ENCODE measurements at regions not wholly inside any gene's neighbourhood (a gene's known extent, or its start where the extent isn't known, plus 50 kb on each side); places are given as distances from the start of the nearest gene placed in this dataset.

DNA sequence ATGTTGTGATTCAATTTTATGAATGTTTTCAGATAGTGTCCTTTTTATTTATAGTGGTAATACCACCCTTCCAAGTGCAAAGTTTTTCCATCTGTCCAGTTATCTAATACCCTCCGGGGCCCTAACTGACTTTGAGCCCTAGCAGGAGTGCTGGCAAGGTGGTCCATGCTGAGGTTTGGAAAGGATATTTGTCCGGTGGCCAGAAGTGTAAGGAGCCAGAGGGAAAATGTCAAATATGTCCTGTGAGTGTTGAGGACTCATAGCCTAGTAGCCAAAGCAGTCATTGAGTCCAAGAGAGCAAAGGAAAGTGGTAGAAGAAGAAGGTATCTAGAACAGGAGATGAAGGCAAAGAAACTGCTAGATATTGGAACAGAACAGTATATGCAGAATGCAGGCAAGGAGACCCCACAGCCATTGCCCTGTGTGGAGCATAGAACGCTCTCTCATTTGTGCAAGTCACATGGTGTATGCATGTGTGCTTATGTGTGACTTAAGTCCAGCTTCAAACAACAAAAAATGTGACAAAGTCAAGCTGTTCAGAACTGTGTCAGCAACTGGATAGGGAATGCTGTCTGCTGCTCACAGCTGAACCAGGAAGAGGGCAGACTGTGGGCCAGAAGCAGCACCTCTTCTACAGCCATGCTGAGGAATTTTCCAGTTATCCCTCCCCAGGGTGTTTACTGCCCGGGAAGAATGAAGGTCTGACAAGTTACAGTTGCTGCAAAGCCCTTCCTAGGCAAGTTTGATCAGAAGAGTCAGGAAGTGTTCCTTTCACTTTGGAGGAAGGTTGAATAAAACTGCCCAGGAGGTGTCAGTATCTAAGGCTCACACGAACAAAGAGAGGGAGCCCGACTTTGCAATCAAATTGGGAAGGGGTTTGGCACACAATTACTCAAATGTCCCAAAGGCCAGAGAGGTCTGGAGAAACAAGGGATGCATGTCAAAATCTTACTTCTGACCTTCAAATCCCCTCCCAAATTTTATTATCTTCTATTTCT lies 463.3 kb upstream of the DMAC1 start:
- Histone ChIP-seq H3K79me2 (replicated peaks; ENCODE audit: insufficient read depth, low read length) (no peaks in the 10 kb centered on the region), H3K9ac (ENCODE audit: low read length) (no peak overlapping the region), H3K27ac (ENCODE audit: low read length) (no peak overlapping the region), H3K36me3 (ENCODE audit: insufficient read depth, low read length) (no peaks in the 10 kb centered on the region), H3K27me3 (ENCODE audit: insufficient read depth, low read depth, low read length) (no peaks in the 10 kb centered on the region), H3K9me3 (ENCODE audit: low read length) (no peaks in the 10 kb centered on the region), H3F3A (ENCODE audit: insufficient read depth, low read length, poor library complexity, severe bottlenecking) (no peaks in the 10 kb centered on the region), H2AFZ (ENCODE audit: low read depth, low read length) (no peak overlapping the region), H3K4me2 (ENCODE audit: low read length) (no peak overlapping the region), H3K9me2 (ENCODE audit: insufficient read depth, low read length) (no peaks in the 10 kb centered on the region), H4K20me1 (ENCODE audit: insufficient read depth) (no peaks in the 10 kb centered on the region), H3K4me3 (ENCODE audit: low read length) (no peak overlapping the region)
- TF ChIP-seq POLR2AphosphoS5 (IDR thresholded peaks at IDR 0.05) (no peak), MXI1 (conservative IDR thresholded peaks at IDR 0.05; ENCODE audit: poor library complexity, severe bottlenecking) (no peak), SMC3 (conservative IDR thresholded peaks at IDR 0.05; ENCODE audit: poor library complexity) (no peak), EP300 (conservative IDR thresholded peaks at IDR 0.05; ENCODE audit: poor library complexity, severe bottlenecking) (no peak), EZH2 (IDR thresholded peaks at IDR 0.05; ENCODE audit: borderline replicate concordance, insufficient read depth, low read length, poor library complexity, severe bottlenecking) (no peak), RAD21 (conservative IDR thresholded peaks at IDR 0.05) (no peak), TAF1 (IDR thresholded peaks at IDR 0.05; ENCODE audit: low read depth) (no peak)
- TF ChIP-seq, protein P1, sequence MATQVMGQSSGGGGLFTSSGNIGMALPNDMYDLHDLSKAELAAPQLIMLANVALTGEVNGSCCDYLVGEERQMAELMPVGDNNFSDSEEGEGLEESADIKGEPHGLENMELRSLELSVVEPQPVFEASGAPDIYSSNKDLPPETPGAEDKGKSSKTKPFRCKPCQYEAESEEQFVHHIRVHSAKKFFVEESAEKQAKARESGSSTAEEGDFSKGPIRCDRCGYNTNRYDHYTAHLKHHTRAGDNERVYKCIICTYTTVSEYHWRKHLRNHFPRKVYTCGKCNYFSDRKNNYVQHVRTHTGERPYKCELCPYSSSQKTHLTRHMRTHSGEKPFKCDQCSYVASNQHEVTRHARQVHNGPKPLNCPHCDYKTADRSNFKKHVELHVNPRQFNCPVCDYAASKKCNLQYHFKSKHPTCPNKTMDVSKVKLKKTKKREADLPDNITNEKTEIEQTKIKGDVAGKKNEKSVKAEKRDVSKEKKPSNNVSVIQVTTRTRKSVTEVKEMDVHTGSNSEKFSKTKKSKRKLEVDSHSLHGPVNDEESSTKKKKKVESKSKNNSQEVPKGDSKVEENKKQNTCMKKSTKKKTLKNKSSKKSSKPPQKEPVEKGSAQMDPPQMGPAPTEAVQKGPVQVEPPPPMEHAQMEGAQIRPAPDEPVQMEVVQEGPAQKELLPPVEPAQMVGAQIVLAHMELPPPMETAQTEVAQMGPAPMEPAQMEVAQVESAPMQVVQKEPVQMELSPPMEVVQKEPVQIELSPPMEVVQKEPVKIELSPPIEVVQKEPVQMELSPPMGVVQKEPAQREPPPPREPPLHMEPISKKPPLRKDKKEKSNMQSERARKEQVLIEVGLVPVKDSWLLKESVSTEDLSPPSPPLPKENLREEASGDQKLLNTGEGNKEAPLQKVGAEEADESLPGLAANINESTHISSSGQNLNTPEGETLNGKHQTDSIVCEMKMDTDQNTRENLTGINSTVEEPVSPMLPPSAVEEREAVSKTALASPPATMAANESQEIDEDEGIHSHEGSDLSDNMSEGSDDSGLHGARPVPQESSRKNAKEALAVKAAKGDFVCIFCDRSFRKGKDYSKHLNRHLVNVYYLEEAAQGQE (IDR thresholded peaks at IDR 0.05; ENCODE audit: borderline replicate concordance): no peak

DNA sequence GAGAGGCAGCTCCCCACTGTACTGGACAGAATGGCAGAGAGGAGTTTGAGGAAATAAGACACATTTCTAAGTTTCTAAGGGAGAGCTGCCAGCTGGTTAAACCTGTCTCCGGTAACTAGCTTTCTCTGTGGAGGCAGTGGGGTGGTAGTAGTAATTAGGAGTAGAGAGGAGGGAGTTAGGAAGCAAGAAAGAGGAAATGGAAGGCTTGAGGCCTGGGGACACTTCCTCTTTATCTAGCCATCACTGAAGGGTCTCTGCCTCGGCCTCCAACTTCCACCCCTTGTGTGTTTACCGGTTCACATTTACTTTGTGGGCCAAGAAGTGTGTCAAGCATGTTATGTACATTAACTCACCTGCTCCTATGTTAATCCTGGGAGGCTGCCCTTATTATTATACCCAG lies 462.2 kb upstream of the DMAC1 start:
- Histone ChIP-seq H3K27ac (ENCODE audit: low read length) (no peak overlapping the region), H2AFZ (ENCODE audit: low read depth, low read length) (no peak overlapping the region), H3K79me2 (replicated peaks; ENCODE audit: insufficient read depth, low read length) (no peaks in the 10 kb centered on the region), H4K20me1 (ENCODE audit: insufficient read depth) (no peaks in the 10 kb centered on the region), H3F3A (ENCODE audit: insufficient read depth, low read length, poor library complexity, severe bottlenecking) (no peaks in the 10 kb centered on the region), H3K4me2 (ENCODE audit: low read length) (no peak overlapping the region), H3K9me2 (ENCODE audit: insufficient read depth, low read length) (no peaks in the 10 kb centered on the region), H3K4me3 (ENCODE audit: low read length) (no peak overlapping the region), H3K36me3 (ENCODE audit: insufficient read depth, low read length) (no peaks in the 10 kb centered on the region), H3K27me3 (ENCODE audit: insufficient read depth, low read depth, low read length) (no peaks in the 10 kb centered on the region), H3K9ac (ENCODE audit: low read length) (no peak overlapping the region), H3K9me3 (ENCODE audit: low read length) (no peaks in the 10 kb centered on the region)
- TF ChIP-seq, protein P1 (IDR thresholded peaks at IDR 0.05; ENCODE audit: borderline replicate concordance): no peak
- no peak for TF ChIP-seq EP300 (conservative IDR thresholded peaks at IDR 0.05; ENCODE audit: poor library complexity, severe bottlenecking)
- TF ChIP-seq EZH2 (IDR thresholded peaks at IDR 0.05; ENCODE audit: borderline replicate concordance, insufficient read depth, low read length, poor library complexity, severe bottlenecking): no peak
- TF ChIP-seq RAD21 (conservative IDR thresholded peaks at IDR 0.05): no peak
- no peak for TF ChIP-seq MXI1 (conservative IDR thresholded peaks at IDR 0.05; ENCODE audit: poor library complexity, severe bottlenecking)
- no peak for TF ChIP-seq POLR2AphosphoS5 (IDR thresholded peaks at IDR 0.05)
- TF ChIP-seq TAF1 (IDR thresholded peaks at IDR 0.05; ENCODE audit: low read depth): no peak
- no peak for TF ChIP-seq SMC3 (conservative IDR thresholded peaks at IDR 0.05; ENCODE audit: poor library complexity)
- no peak for TF ChIP-seq CTCF (IDR thresholded peaks at IDR 0.05; ENCODE audit: poor library complexity, severe bottlenecking)
